ENCODE measurements at regions not wholly inside any gene's neighbourhood (a gene's known extent, or its start where the extent isn't known, plus 50 kb on each side); places are given as distances from the start of the nearest gene placed in this dataset.

DNA sequence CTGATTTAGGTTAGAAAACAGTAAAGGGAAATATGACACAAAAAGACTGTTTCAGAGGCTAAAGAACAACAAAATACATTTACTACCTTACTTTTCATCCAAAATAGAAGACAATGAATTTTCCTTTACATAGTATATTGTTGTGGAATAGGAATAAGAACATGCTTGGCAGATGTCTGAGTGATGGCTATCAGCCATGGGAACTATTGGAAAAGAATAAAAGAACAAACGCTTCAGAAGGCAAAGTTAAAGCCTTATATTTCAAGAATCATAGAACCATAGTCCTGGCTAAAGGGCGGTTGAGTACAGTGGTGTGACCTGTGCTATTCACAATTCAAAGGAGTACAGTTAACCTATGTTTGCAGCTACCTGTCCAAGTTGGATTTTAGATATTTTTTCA is 73.9 kb upstream of the NRXN1 start:
- no peak for DNase-seq
- in situ Hi-C loops (cut with HindIII; ENCODE audit: low pct_ligation_motif_present, low pct_unique_long_range_greater_than_20kb, low sequenced_read_pairs): no loop called here

DNA sequence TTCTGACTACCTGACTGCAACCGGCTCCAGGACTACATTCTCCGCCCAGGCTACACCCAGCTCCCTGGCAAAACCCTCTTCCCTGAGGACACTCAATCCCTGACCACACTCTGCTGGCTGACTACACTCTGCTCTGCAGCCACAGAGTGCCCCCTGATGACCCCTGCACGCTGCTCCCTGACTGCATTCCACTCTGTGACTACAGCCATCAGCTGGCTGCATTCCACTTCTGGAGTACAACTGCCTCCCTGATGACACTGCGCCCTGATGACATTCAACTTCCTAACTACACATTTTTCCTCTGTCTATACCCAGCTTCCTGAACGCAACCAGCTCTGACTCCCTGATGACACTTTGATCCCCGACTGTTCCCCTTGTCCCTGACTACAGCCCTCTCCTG is 71.3 kb upstream of the NRXN1 start:
- in situ Hi-C loops (cut with HindIII; ENCODE audit: low pct_ligation_motif_present, low pct_unique_long_range_greater_than_20kb, low sequenced_read_pairs): no loop called here
- peak; percentile 6 for DNase-seq

DNA sequence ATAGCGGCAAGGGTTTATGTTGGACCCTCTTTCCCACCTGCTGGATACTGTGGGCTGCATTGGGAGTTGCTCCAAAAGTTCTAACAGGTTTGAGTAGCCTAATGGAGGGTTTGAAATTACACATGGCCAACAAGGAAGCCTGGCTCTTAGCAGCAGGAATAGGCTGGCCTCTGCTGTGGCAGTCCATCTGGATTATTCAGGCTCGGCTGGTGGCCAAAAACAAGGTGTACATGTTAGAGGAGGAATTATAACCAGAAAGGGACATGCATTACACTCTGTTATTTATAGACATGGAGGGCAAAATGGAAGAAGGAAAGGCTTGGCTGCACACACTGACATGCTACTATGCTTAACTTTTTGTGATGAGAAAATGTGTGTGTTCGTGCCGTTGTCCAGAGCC is 61.1 kb upstream of the NRXN1 start:
- DNase-seq: no peak
- in situ Hi-C loops (cut with HindIII; ENCODE audit: low pct_ligation_motif_present, low pct_unique_long_range_greater_than_20kb, low sequenced_read_pairs): no loop called here

DNA sequence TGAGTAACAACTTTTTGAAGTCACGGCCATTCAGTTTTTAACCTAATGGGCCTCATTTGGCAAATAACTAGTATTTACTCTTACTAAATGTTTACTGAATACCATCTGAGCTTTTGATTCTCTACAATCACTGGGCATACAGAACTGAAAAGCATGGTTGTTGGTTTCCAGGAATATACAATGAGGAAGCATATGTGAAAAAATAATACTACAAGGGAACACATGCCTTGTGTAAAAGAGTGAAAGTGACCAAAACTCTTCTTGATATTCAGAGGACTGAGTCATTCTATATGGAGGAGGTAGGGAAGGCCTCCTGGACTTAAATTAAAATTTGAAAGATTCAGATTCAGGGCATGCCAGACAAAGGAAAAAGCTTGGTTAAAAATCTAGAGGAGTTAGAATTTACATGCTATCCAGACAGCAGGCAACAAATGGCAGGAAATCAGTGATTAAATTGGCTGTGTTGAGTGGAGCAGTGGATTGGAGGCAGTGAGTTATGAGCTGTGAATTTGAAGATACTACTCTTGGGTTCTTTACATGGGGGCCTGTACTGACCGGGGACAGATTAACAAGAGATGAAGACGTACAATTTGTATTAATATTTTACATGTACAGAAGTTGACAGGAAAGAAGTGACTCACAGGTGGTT is 53.6 kb upstream of the NRXN1 start:
- in situ Hi-C loops (cut with HindIII; ENCODE audit: low pct_ligation_motif_present, low pct_unique_long_range_greater_than_20kb, low sequenced_read_pairs): no loop called here
- DNase-seq: no peak

DNA sequence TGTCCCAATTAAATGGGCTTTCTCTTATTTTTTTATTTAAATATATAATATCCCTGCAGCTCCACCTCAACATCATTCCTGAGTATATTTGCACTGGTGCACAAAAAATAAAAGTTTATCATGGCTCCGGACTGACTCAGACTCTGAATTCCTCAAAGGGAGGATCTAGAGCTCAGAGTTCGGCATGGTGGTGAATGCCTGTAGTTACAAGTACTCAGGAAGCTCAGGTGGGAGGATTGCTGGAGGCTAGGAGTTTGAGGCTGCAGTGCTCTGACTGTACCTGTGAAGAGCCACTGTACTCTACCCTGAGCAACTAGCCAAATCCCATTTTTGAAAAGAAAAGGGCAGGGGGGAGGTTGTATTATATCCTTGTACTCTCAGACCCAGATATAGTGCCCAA is 52.8 kb upstream of the NRXN1 start:
- in situ Hi-C loops (cut with HindIII; ENCODE audit: low pct_ligation_motif_present, low pct_unique_long_range_greater_than_20kb, low sequenced_read_pairs): no loop called here
- DNase-seq: no peak
